ENCODE measurements at regions not wholly inside any gene's neighbourhood (a gene's known extent, or its start where the extent isn't known, plus 50 kb on each side); places are given as distances from the start of the nearest gene placed in this dataset.

DNA sequence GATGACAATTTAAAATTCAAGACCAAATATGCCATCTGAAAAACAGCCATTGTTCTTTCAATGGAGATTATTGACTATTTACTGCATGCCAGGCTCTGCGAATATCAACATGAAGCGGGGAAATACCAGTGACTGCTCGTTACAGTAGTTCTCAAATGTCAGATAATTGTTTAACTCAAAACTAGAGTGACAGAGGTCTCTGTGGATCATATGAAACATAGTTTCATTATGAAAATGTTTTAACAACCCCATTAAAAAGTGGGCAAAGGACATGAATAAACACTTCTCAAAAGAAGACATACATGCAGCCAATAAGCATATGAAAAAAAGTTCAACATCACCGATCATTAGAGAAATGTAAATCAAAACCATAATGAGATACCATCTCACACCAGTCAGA, 50.0 kb upstream of the GPR149 start:
- Histone ChIP-seq H3K9ac (ENCODE audit: low read length) (no peak overlapping the region), H3K9me3 (ENCODE audit: insufficient read depth, low read length) (no peaks in the 10 kb centered on the region), H3K27me3 (ENCODE audit: low read depth, low read length) (no peaks in the 10 kb centered on the region), H3K27ac (ENCODE audit: low read length) (no peak overlapping the region), H2AFZ (ENCODE audit: low read depth, low read length) (no peak overlapping the region), H3K4me3 (ENCODE audit: low read length) (no peak overlapping the region), H3K4me1 (ENCODE audit: low read length) (peaks cover 23% of the 10 kb centered on the region), H3K36me3 (replicated peaks; ENCODE audit: low read depth, low read length) (no peaks in the 10 kb centered on the region), H4K20me1 (ENCODE audit: insufficient read depth, low read length) (no peaks in the 10 kb centered on the region), H3K4me2 (ENCODE audit: low read length) (no peak overlapping the region), H3K79me2 (ENCODE audit: low read length) (no peaks in the 10 kb centered on the region)
- TF ChIP-seq, protein P1, sequence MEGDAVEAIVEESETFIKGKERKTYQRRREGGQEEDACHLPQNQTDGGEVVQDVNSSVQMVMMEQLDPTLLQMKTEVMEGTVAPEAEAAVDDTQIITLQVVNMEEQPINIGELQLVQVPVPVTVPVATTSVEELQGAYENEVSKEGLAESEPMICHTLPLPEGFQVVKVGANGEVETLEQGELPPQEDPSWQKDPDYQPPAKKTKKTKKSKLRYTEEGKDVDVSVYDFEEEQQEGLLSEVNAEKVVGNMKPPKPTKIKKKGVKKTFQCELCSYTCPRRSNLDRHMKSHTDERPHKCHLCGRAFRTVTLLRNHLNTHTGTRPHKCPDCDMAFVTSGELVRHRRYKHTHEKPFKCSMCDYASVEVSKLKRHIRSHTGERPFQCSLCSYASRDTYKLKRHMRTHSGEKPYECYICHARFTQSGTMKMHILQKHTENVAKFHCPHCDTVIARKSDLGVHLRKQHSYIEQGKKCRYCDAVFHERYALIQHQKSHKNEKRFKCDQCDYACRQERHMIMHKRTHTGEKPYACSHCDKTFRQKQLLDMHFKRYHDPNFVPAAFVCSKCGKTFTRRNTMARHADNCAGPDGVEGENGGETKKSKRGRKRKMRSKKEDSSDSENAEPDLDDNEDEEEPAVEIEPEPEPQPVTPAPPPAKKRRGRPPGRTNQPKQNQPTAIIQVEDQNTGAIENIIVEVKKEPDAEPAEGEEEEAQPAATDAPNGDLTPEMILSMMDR (IDR thresholded peaks at IDR 0.05; ENCODE audit: low read depth, low read length): no peak
- no peak for TF ChIP-seq EZH2phosphoT487 (IDR thresholded peaks at IDR 0.05; ENCODE audit: low read depth)
